Jurkat, Clone E6-1 (cell line): ENCODE measurements at regions not wholly inside any gene's neighbourhood (a gene's known extent, or its start where the extent isn't known, plus 50 kb on each side); places are given as distances from the start of the nearest gene placed in this dataset.

ENCODE experiments used
- DNase-seq: peaks from one replicate; pipeline ENCODE4 v3.0.0-alpha.2; 2011; ENCODE audit warnings: low read depth, low spot score
- H3K4me3 ChIP-seq: 2 replicates; pipeline ENCODE4 v1.5.1; 2011; ENCODE audit warnings: mild to moderate bottlenecking, low read length, control low read depth, moderate library complexity

GRCh38 chr5:97383996-97384395 lies 200.9 kb upstream of the RIOK2 start:
- H3K4me3 ChIP-seq: no peak overlapping the region
- DNase-seq: no peak

GRCh38 chr5:97388794-97389193 lies 205.7 kb upstream of the RIOK2 start:
- H3K4me3 ChIP-seq: no peak overlapping the region
- DNase-seq: no peak

- no peak for DNase-seq
- no peak overlapping the region for H3K4me3 ChIP-seq
These were observed 217.5 kb upstream of the RIOK2 start for GRCh38 chr5:97400537-97400936.

GRCh38 chr5:97405941-97406340 lies 222.9 kb upstream of the RIOK2 start:
- no peak overlapping the region for H3K4me3 ChIP-seq
- no peak for DNase-seq

- no peak overlapping the region for H3K4me3 ChIP-seq
- DNase-seq: no peak
These were observed 224.1 kb upstream of the RIOK2 start for GRCh38 chr5:97406946-97407676.

GRCh38 chr5:97408331-97408730 lies 225.3 kb upstream of the RIOK2 start:
- no peak for DNase-seq
- no peak overlapping the region for H3K4me3 ChIP-seq

GRCh38 chr5:97412959-97413358 lies 229.9 kb upstream of the RIOK2 start:
- H3K4me3 ChIP-seq: no peak overlapping the region
- no peak for DNase-seq

- no peak for DNase-seq
- H3K4me3 ChIP-seq: no peak overlapping the region
These were observed 234.9 kb upstream of the RIOK2 start for GRCh38 chr5:97417986-97418385.

- no peak for DNase-seq
- no peak overlapping the region for H3K4me3 ChIP-seq
These were observed 235.4 kb upstream of the RIOK2 start for GRCh38 chr5:97418462-97418861.

- no peak overlapping the region for H3K4me3 ChIP-seq
- no peak for DNase-seq
These were observed 237.6 kb upstream of the RIOK2 start for GRCh38 chr5:97420646-97421045.

GRCh38 chr5:97422678-97423077 lies 239.6 kb upstream of the RIOK2 start:
- DNase-seq: no peak
- H3K4me3 ChIP-seq: no peak overlapping the region

GRCh38 chr5:97425511-97425910 lies 242.5 kb upstream of the RIOK2 start:
- DNase-seq: no peak
- H3K4me3 ChIP-seq: no peak overlapping the region

- DNase-seq: no peak
- H3K4me3 ChIP-seq: no peak overlapping the region
These were observed 244.2 kb upstream of the RIOK2 start for GRCh38 chr5:97427235-97427634.

- no peak overlapping the region for H3K4me3 ChIP-seq
- no peak for DNase-seq
These were observed 251.0 kb upstream of the RIOK2 start for GRCh38 chr5:97434021-97434420.

GRCh38 chr5:97436405-97436804 lies 253.4 kb upstream of the RIOK2 start:
- H3K4me3 ChIP-seq: no peak overlapping the region
- DNase-seq: no peak

- H3K4me3 ChIP-seq: no peak overlapping the region
- no peak for DNase-seq
These were observed 260.7 kb upstream of the RIOK2 start for GRCh38 chr5:97443740-97444139.

- DNase-seq: no peak
- no peak overlapping the region for H3K4me3 ChIP-seq
These were observed 266.1 kb upstream of the RIOK2 start for GRCh38 chr5:97449172-97449571.

- no peak for DNase-seq
- H3K4me3 ChIP-seq: no peak overlapping the region
These were observed 269.6 kb upstream of the RIOK2 start for GRCh38 chr5:97452646-97453045.

GRCh38 chr5:97453263-97453662 lies 270.2 kb upstream of the RIOK2 start:
- no peak for DNase-seq
- no peak overlapping the region for H3K4me3 ChIP-seq

- H3K4me3 ChIP-seq: no peak overlapping the region
- no peak for DNase-seq
These were observed 271.0 kb upstream of the RIOK2 start for GRCh38 chr5:97454015-97454414.

- no peak overlapping the region for H3K4me3 ChIP-seq
- DNase-seq: no peak
These were observed 272.9 kb upstream of the RIOK2 start for GRCh38 chr5:97455996-97456395.
